ENCODE measurements at regions not wholly inside any gene's neighbourhood (a gene's known extent, or its start where the extent isn't known, plus 50 kb on each side); places are given as distances from the start of the nearest gene placed in this dataset.
A peak's percentile ranks its signal among the peaks of the same experiment; 100 is the strongest.

- TF ChIP-seq ZNF124 (CRISPR knock-in tag; IDR thresholded peaks at IDR 0.05) (no peak), PATZ1 (CRISPR knock-in tag; IDR thresholded peaks at IDR 0.05) (0 out of 2 replicates have a peak, but pooled peaks have one; percentile 20), ZNF251 (CRISPR knock-in tag; IDR thresholded peaks at IDR 0.05) (no peak), ZMAT5 (CRISPR knock-in tag; IDR thresholded peaks at IDR 0.05; ENCODE audit: borderline replicate concordance, low read depth) (no peak), GLI4 (CRISPR knock-in tag; IDR thresholded peaks at IDR 0.05; ENCODE audit: borderline replicate concordance) (no peak), BORCS8-MEF2B (CRISPR knock-in tag; IDR thresholded peaks at IDR 0.05) (no peak), NPAS2 (CRISPR knock-in tag; IDR thresholded peaks at IDR 0.05; ENCODE audit: borderline replicate concordance) (no peak), TBX2 (CRISPR knock-in tag; IDR thresholded peaks at IDR 0.05; ENCODE audit: borderline replicate concordance) (peak; percentile 45), ZUFSP (CRISPR knock-in tag; IDR thresholded peaks at IDR 0.05; ENCODE audit: borderline replicate concordance) (no peak), REXO4 (CRISPR knock-in tag; IDR thresholded peaks at IDR 0.05; ENCODE audit: borderline replicate concordance) (no peak), ZNF446 (CRISPR knock-in tag; IDR thresholded peaks at IDR 0.05) (no peak), IRF1 (CRISPR knock-in tag; IDR thresholded peaks at IDR 0.05; ENCODE audit: low read depth) (no peak), HNRNPH1 (optimal IDR thresholded peaks at IDR 0.05; ENCODE audit: low read depth, low read length) (no peak), ATF7 (IDR thresholded peaks at IDR 0.05) (no peak), ATF7 (CRISPR knock-in tag; IDR thresholded peaks at IDR 0.05) (no peak), ZBTB25 (CRISPR knock-in tag; IDR thresholded peaks at IDR 0.05) (no peak), ZNF343 (CRISPR knock-in tag; IDR thresholded peaks at IDR 0.05) (no peak), ZNF616 (CRISPR knock-in tag; IDR thresholded peaks at IDR 0.05; ENCODE audit: low read depth) (no peak), FOXP4 (CRISPR knock-in tag; IDR thresholded peaks at IDR 0.05) (no peak; the same call in 1 of the 2 replicates), ZNF260 (CRISPR knock-in tag; IDR thresholded peaks at IDR 0.05; ENCODE audit: borderline replicate concordance, low read depth) (no peak), TBP (CRISPR knock-in tag; IDR thresholded peaks at IDR 0.05) (no peak), TAF15 (IDR thresholded peaks at IDR 0.05; ENCODE audit: low read depth, low read length, poor library complexity, severe bottlenecking) (no peak), ZBTB3 (CRISPR knock-in tag; IDR thresholded peaks at IDR 0.05; ENCODE audit: borderline replicate concordance, low read depth) (no peak)
Measured at GRCh38 chr5:68395926-68396511, 180.5 kb downstream of the PIK3R1 start (continued).

Data from HepG2 (cell line).